ENCODE measurements at regions not wholly inside any gene's neighbourhood (a gene's known extent, or its start where the extent isn't known, plus 50 kb on each side); places are given as distances from the start of the nearest gene placed in this dataset.

GRCh38 chr5:77948476-77948875 is 172.3 kb upstream of the TBCA start:
- H3K27ac ChIP-seq (ENCODE audit: low read length): no peak overlapping the region
- WGBS: 91% methylated on average over 1 of the region's 1 CpG
- intact Hi-C loops (cut with DNase I): no loop called here
- ATAC-seq: no peak
- no peaks in the 10 kb centered on the region for H3K27me3 ChIP-seq (ENCODE audit: control insufficient read depth, insufficient read depth)
- DNase-seq: no peak
- H3K4me3 ChIP-seq (ENCODE audit: low read length): no peak overlapping the region
- H3K9me3 ChIP-seq (ENCODE audit: control insufficient read depth, low read length): no peaks in the 10 kb centered on the region
- no peaks in the 10 kb centered on the region for H3K4me1 ChIP-seq (ENCODE audit: control insufficient read depth, insufficient read depth, low read length)

DNA sequence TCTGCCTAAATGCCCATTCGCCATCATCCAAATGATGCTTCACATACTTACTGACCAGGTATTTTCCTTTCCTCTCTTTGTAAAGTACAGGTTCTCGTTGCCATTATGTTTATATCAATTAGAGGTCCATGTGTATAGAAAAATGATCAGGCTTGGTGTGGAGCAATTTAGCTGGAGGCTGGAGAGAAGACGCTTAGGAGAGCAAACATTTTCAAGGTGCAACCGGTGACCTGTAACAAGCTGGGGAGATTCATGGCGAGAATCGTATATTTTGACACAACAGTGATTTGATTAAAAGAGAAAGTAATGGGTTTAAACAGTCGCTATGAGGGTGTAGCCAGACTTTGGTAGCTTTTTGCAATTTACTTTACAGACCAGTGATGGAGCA is 170.9 kb upstream of the TBCA start:
- no peaks in the 10 kb centered on the region for H3K4me1 ChIP-seq (ENCODE audit: control insufficient read depth, insufficient read depth, low read length)
- H3K9me3 ChIP-seq (ENCODE audit: control insufficient read depth, low read length): no peaks in the 10 kb centered on the region
- no peak for DNase-seq
- no peaks in the 10 kb centered on the region for H3K27me3 ChIP-seq (ENCODE audit: control insufficient read depth, insufficient read depth)
- 90% methylated on average over 7 of the region's 7 CpGs for WGBS
- H3K27ac ChIP-seq (ENCODE audit: low read length): no peak overlapping the region
- no peak for ATAC-seq
- intact Hi-C loops (cut with DNase I): no loop called here
- no peak overlapping the region for H3K4me3 ChIP-seq (ENCODE audit: low read length)

GRCh38 chr5:77946381-77947040 is 170.4 kb upstream of the TBCA start:
- no peak for DNase-seq
- Histone ChIP-seq H3K27me3 (ENCODE audit: control insufficient read depth, insufficient read depth) (no peaks in the 10 kb centered on the region), H3K4me1 (ENCODE audit: control insufficient read depth, insufficient read depth, low read length) (no peaks in the 10 kb centered on the region), H3K27ac (ENCODE audit: low read length) (no peak overlapping the region), H3K9me3 (ENCODE audit: control insufficient read depth, low read length) (no peaks in the 10 kb centered on the region), H3K4me3 (ENCODE audit: low read length) (no peak overlapping the region)
- no peak for ATAC-seq
- intact Hi-C loops (cut with DNase I): no loop called here
- 62% methylated on average over 4 of the region's 4 CpGs for WGBS

- 36% methylated on average over 3 of the region's 3 CpGs for WGBS
- no peak for ATAC-seq
- H3K4me3 ChIP-seq (ENCODE audit: low read length): no peak overlapping the region
- intact Hi-C loops (cut with DNase I): no loop called here
- H3K27ac ChIP-seq (ENCODE audit: low read length): no peak overlapping the region
- DNase-seq: no peak
- H3K27me3 ChIP-seq (ENCODE audit: control insufficient read depth, insufficient read depth): no peaks in the 10 kb centered on the region
- no peaks in the 10 kb centered on the region for H3K9me3 ChIP-seq (ENCODE audit: control insufficient read depth, low read length)
- H3K4me1 ChIP-seq (ENCODE audit: control insufficient read depth, insufficient read depth, low read length): no peaks in the 10 kb centered on the region
These were observed 169.7 kb upstream of the TBCA start for GRCh38 chr5:77945874-77946273.

- 96% methylated on average over 3 of the region's 3 CpGs for WGBS
- Histone ChIP-seq H3K9me3 (ENCODE audit: control insufficient read depth, low read length) (no peaks in the 10 kb centered on the region), H3K4me1 (ENCODE audit: control insufficient read depth, insufficient read depth, low read length) (no peaks in the 10 kb centered on the region), H3K4me3 (ENCODE audit: low read length) (no peak overlapping the region), H3K27me3 (ENCODE audit: control insufficient read depth, insufficient read depth) (no peaks in the 10 kb centered on the region), H3K27ac (ENCODE audit: low read length) (no peak overlapping the region)
- ATAC-seq: no peak
- intact Hi-C loops (cut with DNase I): no loop called here
- DNase-seq: no peak
These were observed 168.7 kb upstream of the TBCA start for GRCh38 chr5:77944757-77945340.

GRCh38 chr5:77943851-77944250 is 167.7 kb upstream of the TBCA start:
- no peak for DNase-seq
- H3K9me3 ChIP-seq (ENCODE audit: control insufficient read depth, low read length): no peaks in the 10 kb centered on the region
- H3K4me1 ChIP-seq (ENCODE audit: control insufficient read depth, insufficient read depth, low read length): no peaks in the 10 kb centered on the region
- H3K27me3 ChIP-seq (ENCODE audit: control insufficient read depth, insufficient read depth): no peaks in the 10 kb centered on the region
- 49% methylated on average over 2 of the region's 2 CpGs for WGBS
- intact Hi-C loops (cut with DNase I): no loop called here
- H3K4me3 ChIP-seq (ENCODE audit: low read length): no peak overlapping the region
- no peak overlapping the region for H3K27ac ChIP-seq (ENCODE audit: low read length)
- ATAC-seq: no peak

DNA sequence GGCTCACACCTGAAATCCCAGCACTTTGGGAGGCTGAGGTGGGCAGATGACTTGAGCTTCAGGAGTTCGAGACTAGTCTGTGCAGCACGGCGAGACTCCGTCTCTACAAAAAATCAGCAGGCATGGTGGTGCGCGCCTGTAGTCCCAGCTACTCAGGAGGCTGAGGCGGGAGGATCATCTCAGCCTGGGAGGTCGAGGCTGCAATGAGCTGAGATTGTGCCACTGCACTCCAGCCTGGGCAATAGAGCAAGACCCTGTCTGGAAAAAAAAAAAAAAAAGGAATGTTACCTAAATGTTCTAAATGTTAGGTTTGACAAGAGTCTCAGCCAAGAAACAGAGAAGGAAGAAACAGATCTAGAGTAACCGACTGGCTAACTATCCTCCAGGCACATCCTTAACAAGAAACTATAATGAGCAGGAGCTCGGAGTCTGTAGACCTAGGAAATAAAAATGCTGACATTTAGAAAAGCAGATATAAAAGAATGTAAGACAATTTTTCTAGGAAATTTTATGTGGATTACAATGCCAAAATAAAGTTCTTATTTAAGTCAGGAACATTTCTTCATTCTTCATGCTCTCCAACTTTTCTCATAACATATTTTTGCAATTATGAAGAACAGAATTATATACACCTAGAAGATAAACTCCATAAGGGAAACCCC is 166.6 kb upstream of the TBCA start:
- intact Hi-C loops (cut with DNase I): no loop called here
- DNase-seq: no peak
- H3K4me3 ChIP-seq (ENCODE audit: low read length): no peak overlapping the region
- no peaks in the 10 kb centered on the region for H3K9me3 ChIP-seq (ENCODE audit: control insufficient read depth, low read length)
- H3K27me3 ChIP-seq (ENCODE audit: control insufficient read depth, insufficient read depth): no peaks in the 10 kb centered on the region
- H3K27ac ChIP-seq (ENCODE audit: low read length): no peak overlapping the region
- H3K4me1 ChIP-seq (ENCODE audit: control insufficient read depth, insufficient read depth, low read length): no peaks in the 10 kb centered on the region
- WGBS: 89% methylated on average over 10 of the region's 10 CpGs
- no peak for ATAC-seq

DNA sequence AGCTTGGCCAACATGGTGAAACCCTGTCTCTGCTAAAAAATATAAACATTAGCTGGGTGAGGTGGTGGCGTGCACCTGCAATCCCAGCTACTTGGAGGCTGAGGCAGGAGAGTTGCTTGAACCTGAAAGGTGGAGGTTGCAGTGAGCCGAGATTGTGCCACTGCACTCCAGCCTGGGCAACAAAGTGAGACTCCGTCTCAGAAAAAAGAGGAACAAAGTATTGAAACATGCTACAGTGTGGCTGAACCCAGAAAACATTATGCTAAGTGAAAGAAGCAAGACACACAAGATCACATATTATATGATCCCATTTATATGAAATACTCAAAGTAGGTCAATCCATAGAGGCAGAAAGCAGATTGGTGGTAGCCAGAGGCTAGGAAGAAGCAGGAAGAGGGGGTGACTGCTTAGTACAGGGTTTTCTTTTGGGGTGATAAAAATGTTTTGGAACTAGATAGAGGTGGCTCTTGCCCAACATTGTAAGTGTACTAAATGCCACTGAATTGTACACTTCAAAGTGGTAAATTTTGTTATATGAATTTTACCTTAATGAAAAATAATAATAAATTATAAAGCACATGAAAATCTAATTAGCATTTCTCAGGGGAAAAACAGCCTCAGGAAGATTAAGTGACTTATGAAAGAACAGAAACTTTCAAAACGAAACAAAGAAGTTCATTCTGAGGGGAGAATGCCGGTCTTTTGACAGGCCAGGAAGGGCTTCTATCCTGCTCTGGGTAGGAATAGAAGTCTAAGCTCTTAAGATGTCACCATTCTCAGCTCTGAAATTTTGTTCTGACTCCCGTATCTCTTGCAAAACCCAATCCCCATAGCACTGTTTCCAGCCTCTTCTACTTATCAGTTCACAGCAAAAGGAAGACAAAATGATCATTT is 161.1 kb upstream of the TBCA start:
- Histone ChIP-seq H3K4me1 (ENCODE audit: control insufficient read depth, insufficient read depth, low read length) (no peaks in the 10 kb centered on the region), H3K27me3 (ENCODE audit: control insufficient read depth, insufficient read depth) (no peaks in the 10 kb centered on the region), H3K4me3 (ENCODE audit: low read length) (no peak overlapping the region), H3K27ac (ENCODE audit: low read length) (no peak overlapping the region), H3K9me3 (ENCODE audit: control insufficient read depth, low read length) (no peaks in the 10 kb centered on the region)
- DNase-seq (no peak), ATAC-seq (no peak)
- WGBS: 61% methylated on average over 6 of the region's 6 CpGs
- intact Hi-C loops (cut with DNase I): no loop called here

GRCh38 chr5:77936365-77936693 is 160.2 kb upstream of the TBCA start:
- intact Hi-C loops (cut with DNase I): no loop called here
- WGBS: 85% methylated on average over 3 of the region's 3 CpGs
- H3K27me3 ChIP-seq (ENCODE audit: control insufficient read depth, insufficient read depth): no peaks in the 10 kb centered on the region
- DNase-seq (no peak), ATAC-seq (no peak)
- no peak overlapping the region for H3K4me3 ChIP-seq (ENCODE audit: low read length)
- H3K4me1 ChIP-seq (ENCODE audit: control insufficient read depth, insufficient read depth, low read length): no peaks in the 10 kb centered on the region
- H3K27ac ChIP-seq (ENCODE audit: low read length): no peak overlapping the region
- no peaks in the 10 kb centered on the region for H3K9me3 ChIP-seq (ENCODE audit: control insufficient read depth, low read length)

DNA sequence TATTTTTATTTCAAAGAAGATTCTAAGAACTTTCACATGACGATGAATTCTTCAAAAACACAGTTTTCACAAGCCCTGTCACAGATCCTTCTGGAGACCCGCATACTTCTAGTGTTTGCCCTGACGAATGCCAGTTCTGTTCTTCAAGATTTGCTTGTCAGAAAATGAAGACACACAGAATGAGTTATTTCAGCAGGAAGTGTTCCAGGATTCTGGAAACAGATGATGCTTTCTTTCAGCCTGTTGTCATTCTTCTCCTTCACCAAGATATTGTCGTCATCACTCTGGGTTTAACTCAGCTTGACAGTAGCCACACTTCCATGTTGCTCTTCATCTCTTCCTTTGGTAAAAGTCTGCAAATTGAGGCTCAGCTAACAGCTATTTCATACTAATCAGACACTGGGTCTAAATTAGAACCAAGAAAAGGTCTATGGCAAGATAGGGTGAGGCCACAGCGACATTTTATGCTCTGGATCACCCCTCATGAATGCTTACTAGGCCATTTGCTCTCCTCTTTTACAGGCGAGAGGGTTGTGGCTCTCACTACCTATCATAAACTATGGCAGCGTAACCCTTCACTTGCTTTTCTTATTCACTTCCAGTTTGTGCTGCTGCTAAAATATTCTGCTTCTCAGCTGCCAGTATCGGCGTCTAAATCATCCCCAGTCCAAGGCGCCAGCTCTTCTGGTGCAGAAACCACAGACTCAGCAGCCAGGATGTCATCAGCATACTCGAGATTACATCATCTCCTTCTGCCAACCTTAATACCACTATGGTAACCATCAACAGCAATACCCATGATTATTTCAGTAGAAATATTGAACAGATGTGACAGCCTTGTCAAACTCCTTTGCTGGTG is 159.6 kb upstream of the TBCA start:
- ATAC-seq (no peak), DNase-seq (no peak)
- no peak overlapping the region for H3K4me3 ChIP-seq (ENCODE audit: low read length)
- intact Hi-C loops (cut with DNase I): no loop called here
- no peaks in the 10 kb centered on the region for H3K9me3 ChIP-seq (ENCODE audit: control insufficient read depth, low read length)
- WGBS: 61% methylated on average over 11 of the region's 11 CpGs
- H3K27ac ChIP-seq (ENCODE audit: low read length): no peak overlapping the region
- H3K4me1 ChIP-seq (ENCODE audit: control insufficient read depth, insufficient read depth, low read length): no peaks in the 10 kb centered on the region
- H3K27me3 ChIP-seq (ENCODE audit: control insufficient read depth, insufficient read depth): no peaks in the 10 kb centered on the region
